ENCODE measurements at regions not wholly inside any gene's neighbourhood (a gene's known extent, or its start where the extent isn't known, plus 50 kb on each side); places are given as distances from the start of the nearest gene placed in this dataset.

DNA sequence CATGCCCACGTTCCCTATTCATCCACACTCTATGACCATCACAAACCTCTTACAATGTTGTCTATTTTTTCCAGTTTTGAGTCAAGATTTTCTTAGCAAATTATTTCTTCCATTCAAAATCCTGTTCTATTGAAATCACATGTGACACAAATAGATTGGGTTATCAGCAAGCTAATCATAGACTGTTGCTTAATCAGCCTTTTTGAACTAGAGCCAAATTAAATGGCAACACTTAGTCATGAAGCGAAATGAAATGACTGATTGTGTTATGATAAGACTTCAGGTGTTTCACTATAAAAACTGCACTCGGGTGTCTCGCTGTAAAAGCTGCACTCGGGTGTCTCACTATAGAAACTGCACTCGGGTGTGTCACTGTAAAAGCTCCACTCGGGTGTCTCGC lies 890.0 kb upstream of the FRG1 start:
- TF ChIP-seq, protein P1, sequence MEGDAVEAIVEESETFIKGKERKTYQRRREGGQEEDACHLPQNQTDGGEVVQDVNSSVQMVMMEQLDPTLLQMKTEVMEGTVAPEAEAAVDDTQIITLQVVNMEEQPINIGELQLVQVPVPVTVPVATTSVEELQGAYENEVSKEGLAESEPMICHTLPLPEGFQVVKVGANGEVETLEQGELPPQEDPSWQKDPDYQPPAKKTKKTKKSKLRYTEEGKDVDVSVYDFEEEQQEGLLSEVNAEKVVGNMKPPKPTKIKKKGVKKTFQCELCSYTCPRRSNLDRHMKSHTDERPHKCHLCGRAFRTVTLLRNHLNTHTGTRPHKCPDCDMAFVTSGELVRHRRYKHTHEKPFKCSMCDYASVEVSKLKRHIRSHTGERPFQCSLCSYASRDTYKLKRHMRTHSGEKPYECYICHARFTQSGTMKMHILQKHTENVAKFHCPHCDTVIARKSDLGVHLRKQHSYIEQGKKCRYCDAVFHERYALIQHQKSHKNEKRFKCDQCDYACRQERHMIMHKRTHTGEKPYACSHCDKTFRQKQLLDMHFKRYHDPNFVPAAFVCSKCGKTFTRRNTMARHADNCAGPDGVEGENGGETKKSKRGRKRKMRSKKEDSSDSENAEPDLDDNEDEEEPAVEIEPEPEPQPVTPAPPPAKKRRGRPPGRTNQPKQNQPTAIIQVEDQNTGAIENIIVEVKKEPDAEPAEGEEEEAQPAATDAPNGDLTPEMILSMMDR (IDR thresholded peaks at IDR 0.05) = no peak
- TF ChIP-seq, protein P2, sequence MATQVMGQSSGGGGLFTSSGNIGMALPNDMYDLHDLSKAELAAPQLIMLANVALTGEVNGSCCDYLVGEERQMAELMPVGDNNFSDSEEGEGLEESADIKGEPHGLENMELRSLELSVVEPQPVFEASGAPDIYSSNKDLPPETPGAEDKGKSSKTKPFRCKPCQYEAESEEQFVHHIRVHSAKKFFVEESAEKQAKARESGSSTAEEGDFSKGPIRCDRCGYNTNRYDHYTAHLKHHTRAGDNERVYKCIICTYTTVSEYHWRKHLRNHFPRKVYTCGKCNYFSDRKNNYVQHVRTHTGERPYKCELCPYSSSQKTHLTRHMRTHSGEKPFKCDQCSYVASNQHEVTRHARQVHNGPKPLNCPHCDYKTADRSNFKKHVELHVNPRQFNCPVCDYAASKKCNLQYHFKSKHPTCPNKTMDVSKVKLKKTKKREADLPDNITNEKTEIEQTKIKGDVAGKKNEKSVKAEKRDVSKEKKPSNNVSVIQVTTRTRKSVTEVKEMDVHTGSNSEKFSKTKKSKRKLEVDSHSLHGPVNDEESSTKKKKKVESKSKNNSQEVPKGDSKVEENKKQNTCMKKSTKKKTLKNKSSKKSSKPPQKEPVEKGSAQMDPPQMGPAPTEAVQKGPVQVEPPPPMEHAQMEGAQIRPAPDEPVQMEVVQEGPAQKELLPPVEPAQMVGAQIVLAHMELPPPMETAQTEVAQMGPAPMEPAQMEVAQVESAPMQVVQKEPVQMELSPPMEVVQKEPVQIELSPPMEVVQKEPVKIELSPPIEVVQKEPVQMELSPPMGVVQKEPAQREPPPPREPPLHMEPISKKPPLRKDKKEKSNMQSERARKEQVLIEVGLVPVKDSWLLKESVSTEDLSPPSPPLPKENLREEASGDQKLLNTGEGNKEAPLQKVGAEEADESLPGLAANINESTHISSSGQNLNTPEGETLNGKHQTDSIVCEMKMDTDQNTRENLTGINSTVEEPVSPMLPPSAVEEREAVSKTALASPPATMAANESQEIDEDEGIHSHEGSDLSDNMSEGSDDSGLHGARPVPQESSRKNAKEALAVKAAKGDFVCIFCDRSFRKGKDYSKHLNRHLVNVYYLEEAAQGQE (IDR thresholded peaks at IDR 0.05; ENCODE audit: insufficient read depth in 1 of 2, low read depth in 2 of 2, low read length in 1 of 2) = no peak
